ENCODE measurements at regions not wholly inside any gene's neighbourhood (a gene's known extent, or its start where the extent isn't known, plus 50 kb on each side); places are given as distances from the start of the nearest gene placed in this dataset.

- Histone ChIP-seq H3K4me1 (replicated peaks in 1 of 2) (peaks cover 0 to 35% of the 10 kb centered on the region in 2 donors), H3K27ac (no peak overlapping the region), H3K36me3 (replicated peaks in 1 of 2) (no peaks in the 10 kb centered on the region), H3K27me3 (no peaks in the 10 kb centered on the region), H3K9me3 (replicated peaks in 1 of 3) (no peaks in the 10 kb centered on the region), H3K4me3 (no peak overlapping the region)
- no peak for TF ChIP-seq POLR2A (IDR thresholded peaks at IDR 0.05)
- no peak for TF ChIP-seq CTCF (IDR thresholded peaks at IDR 0.05)
- intact Hi-C loops (cut with DNase I), result no loop called here
- 74 to 87% (median 81%) methylated on average over 4 of the region's 4 CpGs for WGBS, 4 donors
- DNase-seq, result no peak
These were observed 64.1 kb downstream of the KLF12 start for GRCh38 chr13:74070065-74070464.

- Histone ChIP-seq H3K27me3 (no peaks in the 10 kb centered on the region), H3K4me3 (no peak overlapping the region), H3K36me3 (replicated peaks in 1 of 2) (no peaks in the 10 kb centered on the region), H3K9me3 (replicated peaks in 1 of 3) (no peaks in the 10 kb centered on the region), H3K4me1 (replicated peaks in 1 of 2) (peaks cover 0 to 32% of the 10 kb centered on the region in 2 donors), H3K27ac (no peak overlapping the region)
- intact Hi-C loops (cut with DNase I), result no loop called here
- 87 to 95% (median 94%) methylated on average over 6 to 7 of the region's 7 CpGs for WGBS, 4 donors
- TF ChIP-seq CTCF (IDR thresholded peaks at IDR 0.05) (no peak), POLR2A (IDR thresholded peaks at IDR 0.05) (no peak)
- no peak for DNase-seq
These were observed 65.7 kb downstream of the KLF12 start for GRCh38 chr13:74068471-74068870.

GRCh38 chr13:74067818-74068217 is 66.4 kb downstream of the KLF12 start:
- TF ChIP-seq CTCF (IDR thresholded peaks at IDR 0.05) (no peak), POLR2A (IDR thresholded peaks at IDR 0.05) (no peak)
- intact Hi-C loops (cut with DNase I), result no loop called here

GRCh38 chr13:74066937-74067336 is 67.3 kb downstream of the KLF12 start:
- Histone ChIP-seq H3K27me3 (no peaks in the 10 kb centered on the region), H3K4me1 (replicated peaks in 1 of 2) (peaks cover 0 to 40% of the 10 kb centered on the region in 2 donors), H3K9me3 (replicated peaks in 1 of 3) (no peaks in the 10 kb centered on the region), H3K27ac (no peak overlapping the region), H3K36me3 (replicated peaks in 1 of 2) (no peaks in the 10 kb centered on the region), H3K4me3 (no peak overlapping the region)
- DNase-seq, result no peak
- intact Hi-C loops (cut with DNase I), result no loop called here
- TF ChIP-seq CTCF (IDR thresholded peaks at IDR 0.05) (no peak), POLR2A (IDR thresholded peaks at IDR 0.05) (no peak)

More at GRCh38 chr13:74067818-74068217, 66.4 kb downstream of the KLF12 start:
- no peaks in the 10 kb centered on the region for H3K9me3 ChIP-seq (replicated peaks in 1 of 3)
- peaks cover 0 to 32% of the 10 kb centered on the region in 2 donors for H3K4me1 ChIP-seq (replicated peaks in 1 of 2)
- H3K27me3 ChIP-seq, result no peaks in the 10 kb centered on the region
- no peaks in the 10 kb centered on the region for H3K36me3 ChIP-seq (replicated peaks in 1 of 2)
- H3K4me3 ChIP-seq, result no peak overlapping the region
- WGBS, 4 donors, result 52 to 65% (median 63%) methylated on average over 2 of the region's 2 CpGs
- H3K27ac ChIP-seq, result no peak overlapping the region
- DNase-seq, result no peak
